ENCODE measurements at regions not wholly inside any gene's neighbourhood (a gene's known extent, or its start where the extent isn't known, plus 50 kb on each side); places are given as distances from the start of the nearest gene placed in this dataset.
"Not testable (repeated sequence)": the region's sequence is repeated elsewhere in the genome, so short reads cannot be mapped to it uniquely, and the experiment has no call there.

DNA sequence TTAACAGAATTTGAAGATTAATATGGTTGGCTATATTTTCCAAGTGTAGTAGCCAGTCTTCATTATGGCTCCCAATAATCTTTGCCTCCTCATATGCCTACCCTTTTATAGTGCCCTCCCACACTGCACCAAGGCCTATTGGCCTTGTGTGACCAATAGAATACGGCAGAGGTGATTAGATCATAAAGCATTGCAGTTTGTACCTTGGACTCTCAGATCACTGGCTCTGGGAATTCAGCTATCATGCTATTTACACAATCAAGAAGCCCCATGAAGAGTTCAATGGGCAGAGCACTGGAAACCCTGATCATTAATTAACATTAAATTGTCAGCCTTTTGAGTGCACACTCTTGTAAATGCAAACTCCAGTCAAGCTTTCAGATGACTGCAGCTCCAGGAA, 154.5 kb upstream of the MAGI2 start:
- no peak for DNase-seq (ENCODE audit: low spot score)
- H3K79me2 ChIP-seq (ENCODE audit: low read depth), result no peaks in the 10 kb centered on the region
- H3K27ac ChIP-seq, result no peak overlapping the region
- Mint-ChIP-seq H3K27me3 (ENCODE audit: insufficient read depth, low read depth) (no peaks in the 10 kb centered on the region), H3K36me3 (no peaks in the 10 kb centered on the region), H3K9me3 (no peaks in the 10 kb centered on the region), H3K4me1 (peaks cover 5% of the 10 kb centered on the region), H3K27ac (no peak overlapping the region), H3K4me3 (no peak overlapping the region)
- TF ChIP-seq EZH2phosphoT487 (IDR thresholded peaks at IDR 0.05) (no peak), EZH2 (IDR thresholded peaks at IDR 0.05) (no peak)
- TF ChIP-seq, protein P1, sequence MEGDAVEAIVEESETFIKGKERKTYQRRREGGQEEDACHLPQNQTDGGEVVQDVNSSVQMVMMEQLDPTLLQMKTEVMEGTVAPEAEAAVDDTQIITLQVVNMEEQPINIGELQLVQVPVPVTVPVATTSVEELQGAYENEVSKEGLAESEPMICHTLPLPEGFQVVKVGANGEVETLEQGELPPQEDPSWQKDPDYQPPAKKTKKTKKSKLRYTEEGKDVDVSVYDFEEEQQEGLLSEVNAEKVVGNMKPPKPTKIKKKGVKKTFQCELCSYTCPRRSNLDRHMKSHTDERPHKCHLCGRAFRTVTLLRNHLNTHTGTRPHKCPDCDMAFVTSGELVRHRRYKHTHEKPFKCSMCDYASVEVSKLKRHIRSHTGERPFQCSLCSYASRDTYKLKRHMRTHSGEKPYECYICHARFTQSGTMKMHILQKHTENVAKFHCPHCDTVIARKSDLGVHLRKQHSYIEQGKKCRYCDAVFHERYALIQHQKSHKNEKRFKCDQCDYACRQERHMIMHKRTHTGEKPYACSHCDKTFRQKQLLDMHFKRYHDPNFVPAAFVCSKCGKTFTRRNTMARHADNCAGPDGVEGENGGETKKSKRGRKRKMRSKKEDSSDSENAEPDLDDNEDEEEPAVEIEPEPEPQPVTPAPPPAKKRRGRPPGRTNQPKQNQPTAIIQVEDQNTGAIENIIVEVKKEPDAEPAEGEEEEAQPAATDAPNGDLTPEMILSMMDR (IDR thresholded peaks at IDR 0.05), result no peak
- H2AFZ ChIP-seq (replicated peaks), result no peak overlapping the region
- H3K9me3 ChIP-seq (ENCODE audit: low read depth), result no peaks in the 10 kb centered on the region
- H3K4me2 ChIP-seq, result no peak overlapping the region
- no peaks in the 10 kb centered on the region for H4K20me1 ChIP-seq (ENCODE audit: low read depth)
- no peak overlapping the region for H3K4me3 ChIP-seq
- no peaks in the 10 kb centered on the region for H3K4me1 ChIP-seq
- H3F3A ChIP-seq (ENCODE audit: low read depth), result no peaks in the 10 kb centered on the region
- no peaks in the 10 kb centered on the region for H3K36me3 ChIP-seq
- no peaks in the 10 kb centered on the region for H3K27me3 ChIP-seq
- H3K9ac ChIP-seq, result no peak overlapping the region

- no peaks in the 10 kb centered on the region for H3K4me1 Mint-ChIP-seq
- H3K4me2 ChIP-seq, result no peak overlapping the region
- no peaks in the 10 kb centered on the region for H4K20me1 ChIP-seq (ENCODE audit: low read depth)
- no peak for DNase-seq (ENCODE audit: low spot score)
- no peaks in the 10 kb centered on the region for H3K27me3 ChIP-seq
- H3K4me1 ChIP-seq, result no peaks in the 10 kb centered on the region
- H3K9ac ChIP-seq, result no peak overlapping the region
- H3K36me3 ChIP-seq, result no peaks in the 10 kb centered on the region
- no peak overlapping the region for H3K4me3 Mint-ChIP-seq
- no peak overlapping the region for H3K27ac Mint-ChIP-seq
- H3K79me2 ChIP-seq (ENCODE audit: low read depth), result no peaks in the 10 kb centered on the region
- H3F3A ChIP-seq (ENCODE audit: low read depth), result no peaks in the 10 kb centered on the region
- H3K27me3 Mint-ChIP-seq (ENCODE audit: insufficient read depth, low read depth), result no peaks in the 10 kb centered on the region
- H3K27ac ChIP-seq, result no peak overlapping the region
- no peak overlapping the region for H2AFZ ChIP-seq (replicated peaks)
- no peaks in the 10 kb centered on the region for H3K36me3 Mint-ChIP-seq
- H3K9me3 Mint-ChIP-seq, result no peaks in the 10 kb centered on the region
- H3K4me3 ChIP-seq, result no peak overlapping the region
- no peaks in the 10 kb centered on the region for H3K9me3 ChIP-seq (ENCODE audit: low read depth)
- no peak for TF ChIP-seq EZH2 (IDR thresholded peaks at IDR 0.05)
- TF ChIP-seq, protein P1 (IDR thresholded peaks at IDR 0.05), result no peak
- TF ChIP-seq EZH2phosphoT487 (IDR thresholded peaks at IDR 0.05), result no peak
Measured at GRCh38 chr7:79604841-79605240, 151.4 kb upstream of the MAGI2 start.

DNA sequence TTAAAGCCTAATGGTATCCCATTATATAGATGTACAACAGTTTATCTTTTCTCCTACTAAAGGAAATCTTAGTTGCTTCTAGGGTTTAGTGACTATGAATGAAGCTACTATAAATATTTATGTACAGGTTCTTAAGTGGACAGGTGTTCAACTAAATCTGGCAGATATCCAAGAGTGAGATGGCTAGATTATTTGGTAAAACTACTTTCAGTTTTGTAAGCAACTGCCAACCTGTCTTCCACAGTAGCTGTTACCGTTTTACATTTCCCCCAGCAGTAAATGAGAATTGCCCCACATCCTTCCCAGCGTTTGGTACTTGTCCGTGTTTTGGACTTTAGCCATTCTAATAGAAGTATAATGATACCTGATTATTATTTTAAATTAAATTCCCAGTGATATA, 144.9 kb upstream of the MAGI2 start:
- no peaks in the 10 kb centered on the region for H4K20me1 ChIP-seq (ENCODE audit: low read depth)
- no peak overlapping the region for H3K4me3 ChIP-seq
- no peak overlapping the region for H3K9ac ChIP-seq
- Mint-ChIP-seq H3K27me3 (ENCODE audit: insufficient read depth, low read depth) (no peaks in the 10 kb centered on the region), H3K9me3 (no peaks in the 10 kb centered on the region), H3K4me1 (no peaks in the 10 kb centered on the region), H3K27ac (no peak overlapping the region), H3K4me3 (no peak overlapping the region), H3K36me3 (no peaks in the 10 kb centered on the region)
- H3F3A ChIP-seq (ENCODE audit: low read depth), result no peaks in the 10 kb centered on the region
- no peaks in the 10 kb centered on the region for H3K9me3 ChIP-seq (ENCODE audit: low read depth)
- no peak for DNase-seq (ENCODE audit: low spot score)
- H2AFZ ChIP-seq (replicated peaks), result no peak overlapping the region
- H3K4me1 ChIP-seq, result no peaks in the 10 kb centered on the region
- H3K79me2 ChIP-seq (ENCODE audit: low read depth), result no peaks in the 10 kb centered on the region
- H3K27ac ChIP-seq, result no peak overlapping the region
- H3K27me3 ChIP-seq, result no peaks in the 10 kb centered on the region
- no peak for TF ChIP-seq EZH2phosphoT487 (IDR thresholded peaks at IDR 0.05)
- TF ChIP-seq, protein P1 (IDR thresholded peaks at IDR 0.05), result no peak
- TF ChIP-seq EZH2 (IDR thresholded peaks at IDR 0.05), result no peak
- H3K4me2 ChIP-seq, result no peak overlapping the region
- H3K36me3 ChIP-seq, result no peaks in the 10 kb centered on the region

GRCh38 chr7:79594671-79595070, 141.2 kb upstream of the MAGI2 start:
- H4K20me1 ChIP-seq (ENCODE audit: low read depth); H3K27me3 Mint-ChIP-seq (ENCODE audit: insufficient read depth, low read depth); H2AFZ ChIP-seq (replicated peaks); H3K9ac ChIP-seq; H3K4me1 Mint-ChIP-seq; H3K9me3 ChIP-seq (ENCODE audit: low read depth); H3K4me3 Mint-ChIP-seq; DNase-seq (ENCODE audit: low spot score); H3K27me3 ChIP-seq; H3K4me3 ChIP-seq; H3K27ac Mint-ChIP-seq; H3K79me2 ChIP-seq (ENCODE audit: low read depth); H3K4me1 ChIP-seq; H3K27ac ChIP-seq; H3K4me2 ChIP-seq; H3K36me3 Mint-ChIP-seq; H3F3A ChIP-seq (ENCODE audit: low read depth); H3K9me3 Mint-ChIP-seq; H3K36me3 ChIP-seq: not testable (repeated sequence)

Measured in neural progenitor cell (in vitro differentiated cells).